Heart right ventricle (tissue), 16 donors: ENCODE measurements at regions not wholly inside any gene's neighbourhood (a gene's known extent, or its start where the extent isn't known, plus 50 kb on each side); places are given as distances from the start of the nearest gene placed in this dataset.
A peak's percentile ranks its signal among the peaks of the same experiment; 100 is the strongest.

Experiments
- ATAC-seq, 8 donors: fragments of 200-7000 bp; cut with Tn5 transposase; one replicate each; pipeline ENCODE4 v1.9.1; 2020; ENCODE audit warnings: mild to moderate bottlenecking in 8 of 8, moderate library complexity in 8 of 8, moderate number of reproducible peaks in 1 of 8
- DNase-seq, 2 donors: peaks; one replicate each; pipeline ENCODE4 v3.0.0-alpha.2; 2020
- H3K27ac ChIP-seq, 10 donors: fragments of 200-600 bp; sonication (generic) in 2 of 10; one replicate each; pipeline versions ENCODE4 v1.5.0 to v1.8.0; 2020 to 2022; ENCODE audit warnings: mild to moderate bottlenecking in 3 of 10
- H3K27me3 ChIP-seq, 7 donors: fragments of 200-600 bp; one replicate each; pipeline ENCODE4 v1.8.0; 2021 to 2022; ENCODE audit warnings: mild to moderate bottlenecking in 2 of 7
- H3K36me3 ChIP-seq, 9 donors: fragments of 200-600 bp; sonication (generic) in 1 of 9; one replicate each; pipeline versions ENCODE4 v1.5.0 to v1.8.0; 2020 to 2022; ENCODE audit warnings: mild to moderate bottlenecking in 2 of 9
- H3K4me1 ChIP-seq, 9 donors: fragments of 200-600 bp; sonication (generic) in 1 of 9; one replicate each; pipeline versions ENCODE4 v1.5.0 to v1.8.0; 2020 to 2022; ENCODE audit warnings: mild to moderate bottlenecking in 4 of 9
- H3K4me3 ChIP-seq, 10 donors: fragments of 200-600 bp; sonication (generic) in 2 of 10; one replicate each; pipeline versions ENCODE4 v1.5.0 to v1.8.0; 2020 to 2022; ENCODE audit warnings: mild to moderate bottlenecking in 7 of 10, moderate library complexity in 2 of 10
- H3K9me3 ChIP-seq, 11 donors: fragments of 200-600 bp in 10 of 11; sonication (generic) in 2 of 11; one replicate each; pipeline versions ENCODE4 v1.5.0 to v1.8.0; 2013 to 2022; ENCODE audit warnings: mild to moderate bottlenecking in 2 of 11, control low read depth in 1 of 11, moderate library complexity in 1 of 11
- WGBS, 2 donors: extraction: QIAGEN DNeasy Blood & Tissue Kit; methylation state at CpG; one replicate each; pipeline ENCODE4 v1.1.7; 2013; ENCODE audit warnings: inconsistent platforms in 1 of 2; 5-methylcytosine and 5-hydroxymethylcytosine counted together
- intact Hi-C, 10 donors: fragments of 100-400 bp; cut with DNase I; formaldehyde crosslinking; loops; one replicate each; pipeline versions ENCODE4 v1.11.1 to v1.14.2; 2022
- TF ChIP-seq, protein P1 (sequence below), 9 donors: fragments of 200-600 bp; sonication (generic) in 2 of 9; IDR thresholded peaks; one replicate each; pipeline versions ENCODE4 v1.5.0 to v1.8.0; 2021 to 2022; ENCODE audit warnings: antibody characterized with exemption in 9 of 9, mild to moderate bottlenecking in 5 of 9, moderate library complexity in 1 of 9
- donor health status: Arrhythmogenic right ventricular cardiomyopathy.
- donor health status: ischemic (EF 13 %, LVEDD 7.1; RV severe dilation, severe dysfunction).
- donor health status: healthy with polysubstance abuse.
- donor health status: DM: no; HTN: yes; CAD: no.
- donor health status: DM: no; HTN: no; CAD: no.
- donor health status: ischemic (EF 25% LVEDD 6.9; RV normal size, moderate dysfunction).
- donor health status: ischemic (EF 25% LVEDD 5.7; RV mildly dilated, moderate dysfunction).
- donor health status: healthy.
- donor health status: DM: yes; HTN: yes; CAD: no.
- donor health status: Ischemic cardiomyopathy.
- donor health status: ischemic (EF 35%, LVEDD 5.7; RV mildly dilated, moderate dysfunction).
- donor health status: nonischemic (EF 11% LVEDD 7.7; RV severe dilation, severe dysfunction).
- donor health status: DM: yes; HTN: yes; CAD: no.
- donor health status: PGD.
- donor health status: ischemic (EF 29% LVEDD 5.4; RV normal size, mild dysfunction).
- donor health status: nonischemic (EF 23%, LVEDD 6.1; RV moderate dilation, normal function).

DNA sequence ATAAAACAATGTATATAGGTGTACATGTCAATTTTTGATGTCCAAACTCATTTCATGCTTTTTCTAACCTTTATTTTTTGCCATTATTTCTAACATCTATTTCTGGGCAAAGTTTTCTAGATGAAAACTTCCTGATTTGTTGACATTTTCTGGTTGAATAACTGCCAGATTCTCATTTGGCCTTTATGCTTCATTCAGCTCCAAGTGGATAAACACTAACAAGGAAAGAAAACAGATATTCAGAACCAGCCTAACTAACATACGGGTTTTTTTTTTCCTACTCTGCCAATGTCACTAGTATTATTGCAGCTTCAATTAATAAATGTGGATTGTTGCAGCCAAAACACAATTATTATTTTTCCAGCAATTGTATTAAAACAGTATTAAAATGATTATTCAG, 50.9 kb upstream of the RAP1GDS1 start:
- Histone ChIP-seq H3K4me1 (no peaks in the 10 kb centered on the region), H3K4me3 (no peak overlapping the region), H3K27ac (no peak overlapping the region), H3K36me3 (no peaks in the 10 kb centered on the region), H3K9me3 (no peaks in the 10 kb centered on the region), H3K27me3 (no peaks in the 10 kb centered on the region)
- WGBS, 2 donors, result 71 to 92% methylated on average over 1 of the region's 1 CpG
- intact Hi-C loops, result no loop called here
- TF ChIP-seq, protein P1, sequence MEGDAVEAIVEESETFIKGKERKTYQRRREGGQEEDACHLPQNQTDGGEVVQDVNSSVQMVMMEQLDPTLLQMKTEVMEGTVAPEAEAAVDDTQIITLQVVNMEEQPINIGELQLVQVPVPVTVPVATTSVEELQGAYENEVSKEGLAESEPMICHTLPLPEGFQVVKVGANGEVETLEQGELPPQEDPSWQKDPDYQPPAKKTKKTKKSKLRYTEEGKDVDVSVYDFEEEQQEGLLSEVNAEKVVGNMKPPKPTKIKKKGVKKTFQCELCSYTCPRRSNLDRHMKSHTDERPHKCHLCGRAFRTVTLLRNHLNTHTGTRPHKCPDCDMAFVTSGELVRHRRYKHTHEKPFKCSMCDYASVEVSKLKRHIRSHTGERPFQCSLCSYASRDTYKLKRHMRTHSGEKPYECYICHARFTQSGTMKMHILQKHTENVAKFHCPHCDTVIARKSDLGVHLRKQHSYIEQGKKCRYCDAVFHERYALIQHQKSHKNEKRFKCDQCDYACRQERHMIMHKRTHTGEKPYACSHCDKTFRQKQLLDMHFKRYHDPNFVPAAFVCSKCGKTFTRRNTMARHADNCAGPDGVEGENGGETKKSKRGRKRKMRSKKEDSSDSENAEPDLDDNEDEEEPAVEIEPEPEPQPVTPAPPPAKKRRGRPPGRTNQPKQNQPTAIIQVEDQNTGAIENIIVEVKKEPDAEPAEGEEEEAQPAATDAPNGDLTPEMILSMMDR (IDR thresholded peaks at IDR 0.05), result no peak
- no peak for DNase-seq
- ATAC-seq, result no peak

DNA sequence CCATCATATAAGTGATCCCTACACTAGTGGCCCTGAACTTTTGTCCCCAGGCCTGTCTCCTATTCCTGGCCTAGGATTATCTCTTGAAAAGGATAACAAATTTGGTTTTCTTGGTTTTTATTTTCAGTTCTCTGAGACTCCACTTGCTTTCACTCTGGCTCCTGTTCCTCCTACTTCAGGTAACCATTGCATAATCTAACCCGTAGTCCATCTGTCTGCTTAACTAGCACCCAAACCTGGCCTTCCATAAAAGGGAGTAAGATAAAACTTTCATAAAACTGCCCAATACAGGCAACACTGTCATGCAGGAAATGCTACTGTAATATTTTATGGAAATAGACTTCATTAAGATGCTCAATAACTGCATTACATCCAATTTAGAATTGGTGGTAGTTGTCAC, 52.1 kb upstream of the RAP1GDS1 start:
- ATAC-seq, result no peak
- H3K27ac ChIP-seq, result no peak overlapping the region
- intact Hi-C loops, result no loop called here
- WGBS, 2 donors, result 85 to 97% methylated on average over 1 of the region's 1 CpG
- H3K4me3 ChIP-seq, result no peak overlapping the region
- TF ChIP-seq, protein P1 (IDR thresholded peaks at IDR 0.05), result no peak
- no peak for DNase-seq
- no peaks in the 10 kb centered on the region for H3K27me3 ChIP-seq
- H3K4me1 ChIP-seq, result peaks cover 0 to under 1% (median 0%) of the 10 kb centered on the region in 9 donors
- no peaks in the 10 kb centered on the region for H3K36me3 ChIP-seq
- no peaks in the 10 kb centered on the region for H3K9me3 ChIP-seq

DNA sequence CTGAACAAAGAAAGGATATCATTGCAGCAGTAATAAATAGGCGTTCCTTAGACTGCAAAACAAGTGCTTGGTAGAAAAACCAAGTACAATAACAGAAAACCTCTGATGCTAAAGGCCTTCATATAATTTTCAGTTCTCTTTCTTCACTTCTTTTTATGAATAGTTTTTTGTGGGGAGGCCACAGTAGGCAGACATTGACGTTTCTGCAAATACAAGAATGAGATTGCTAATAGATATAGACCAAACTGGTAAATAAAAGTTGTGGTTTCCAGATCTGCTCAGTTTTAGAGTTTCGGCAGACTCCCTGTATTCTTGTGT, 57.0 kb upstream of the RAP1GDS1 start:
- ATAC-seq (no peak), DNase-seq (no peak)
- H3K4me3 ChIP-seq, result no peak overlapping the region
- H3K4me1 ChIP-seq, result peaks cover 0 to 9% (median 0%) of the 10 kb centered on the region in 9 donors
- peaks cover 0 to 10% (median 0%) of the 10 kb centered on the region in 11 donors for H3K9me3 ChIP-seq
- H3K27ac ChIP-seq, result no peak overlapping the region
- no peaks in the 10 kb centered on the region for H3K36me3 ChIP-seq
- H3K27me3 ChIP-seq, result no peaks in the 10 kb centered on the region
- 84 to 89% methylated on average over 3 of the region's 3 CpGs for WGBS, 2 donors
- TF ChIP-seq, protein P1 (IDR thresholded peaks at IDR 0.05), result no peak
- intact Hi-C loops, result loop anchor here in 1 of 10 donors (5.0 kb wide), 1 partner anchor 52 kb away; no protein-coding TSS in a partner anchor

DNA sequence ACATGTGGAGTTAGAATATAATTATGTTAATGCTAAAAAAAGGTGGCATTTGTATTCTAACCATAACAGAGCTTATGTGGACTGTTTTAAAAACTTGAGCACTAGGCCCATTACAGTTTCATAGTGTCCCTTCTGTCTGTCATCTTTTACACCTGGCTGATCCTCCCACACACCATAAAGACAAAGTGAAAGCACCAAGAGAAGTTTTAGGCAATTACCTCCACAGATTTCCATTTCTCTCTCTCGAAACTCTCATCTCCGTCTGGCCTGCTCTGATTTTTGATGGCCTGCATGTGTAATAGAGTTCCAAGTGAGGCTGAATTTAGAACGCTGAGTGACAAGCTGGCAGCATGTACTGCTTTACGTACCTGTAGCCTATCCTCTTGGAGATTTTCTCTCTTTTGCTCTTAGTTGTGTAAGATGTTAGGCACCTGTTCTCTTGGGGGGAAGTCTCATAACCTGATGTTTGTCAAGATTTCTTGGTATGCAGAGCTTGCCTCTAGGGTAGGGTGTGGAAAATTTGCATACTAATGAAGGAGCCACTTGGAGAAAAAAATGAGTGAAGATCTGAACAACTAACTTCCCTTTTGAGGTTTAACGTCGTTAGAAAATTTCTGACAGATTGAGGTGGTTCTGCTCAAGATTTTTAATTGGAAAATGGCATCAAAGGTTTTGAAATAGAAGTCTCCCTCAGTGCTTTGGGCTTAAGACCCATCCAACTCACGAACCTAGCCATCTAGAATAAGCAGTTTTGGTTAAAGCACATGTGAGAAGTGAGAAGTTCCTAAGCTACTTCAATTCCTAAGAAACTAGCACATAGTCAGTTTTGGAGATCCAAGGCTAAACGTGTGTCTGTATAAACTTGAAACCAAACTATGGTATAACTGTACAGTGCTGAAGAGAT, 57.6 kb upstream of the RAP1GDS1 start:
- no peak overlapping the region for H3K4me3 ChIP-seq
- H3K4me1 ChIP-seq, result peaks cover 0 to 9% (median 0%) of the 10 kb centered on the region in 9 donors
- no peak overlapping the region for H3K27ac ChIP-seq
- H3K36me3 ChIP-seq, result no peaks in the 10 kb centered on the region
- TF ChIP-seq, protein P1 (IDR thresholded peaks at IDR 0.05), result no peak
- intact Hi-C loops, result loop anchor here in 1 of 10 donors (5.0 kb wide), 1 partner anchor 51 kb away; no protein-coding TSS in a partner anchor
- no peaks in the 10 kb centered on the region for H3K27me3 ChIP-seq
- WGBS, 2 donors, result 60 to 62% methylated on average over 8 of the region's 8 CpGs
- DNase-seq (no peak), ATAC-seq (peak in 3 of 8 donors; percentile 27 to 64 (median 49))
- H3K9me3 ChIP-seq, result peaks cover 0 to 10% (median 0%) of the 10 kb centered on the region in 11 donors
